Stimulated activated CD4-positive, alpha-beta T cell treated with anti-CD3 and anti-CD28 coated beads, TNF-alpha, amount 100 ng/mL, for 4 hours (primary cell): ENCODE measurements at regions not wholly inside any gene's neighbourhood (a gene's known extent, or its start where the extent isn't known, plus 50 kb on each side); places are given as distances from the start of the nearest gene placed in this dataset.

Experiments used
- DNase-seq, 3 experiments: peaks; one replicate each; pipeline ENCODE4 v3.0.0-alpha.2; 2020; ENCODE audit warnings: low read depth in 3 of 3

GRCh38 chr13:99860745-99861144 lies 110.8 kb downstream of the ZIC5 start:
- no peak for DNase-seq

- DNase-seq = peak in 2 of 3 experiments; percentile 2 to 6
Observed at GRCh38 chr13:99859178-99860177, 112.1 kb downstream of the ZIC5 start.

GRCh38 chr13:99857738-99858137 lies 113.8 kb downstream of the ZIC5 start:
- no peak for DNase-seq

GRCh38 chr13:99855526-99856420 lies 115.8 kb downstream of the ZIC5 start:
- no peak for DNase-seq

GRCh38 chr13:99854366-99854765 lies 117.2 kb downstream of the ZIC5 start:
- no peak for DNase-seq

GRCh38 chr13:99847318-99847750 lies 124.2 kb downstream of the ZIC5 start:
- no peak for DNase-seq

- DNase-seq = no peak
Observed at GRCh38 chr13:99845161-99845874, 126.2 kb downstream of the ZIC5 start.

GRCh38 chr13:99844421-99844820 lies 127.1 kb downstream of the ZIC5 start:
- DNase-seq = no peak

GRCh38 chr13:99843872-99844271 lies 127.7 kb downstream of the ZIC5 start:
- no peak for DNase-seq

GRCh38 chr13:99842405-99842804 lies 129.2 kb downstream of the ZIC5 start:
- DNase-seq = no peak

- DNase-seq = no peak
Observed at GRCh38 chr13:99836291-99836690, 135.3 kb downstream of the ZIC5 start.

- no peak for DNase-seq
Observed at GRCh38 chr13:99835442-99835841, 136.1 kb downstream of the ZIC5 start.

GRCh38 chr13:99834246-99834645 lies 137.3 kb downstream of the ZIC5 start:
- no peak for DNase-seq

- no peak for DNase-seq
Observed at GRCh38 chr13:99832347-99832746, 139.2 kb downstream of the ZIC5 start.

- no peak for DNase-seq
Observed at GRCh38 chr13:99830931-99831330, 140.6 kb downstream of the ZIC5 start.

GRCh38 chr13:99829593-99830239 lies 141.9 kb downstream of the ZIC5 start:
- DNase-seq = no peak

- no peak for DNase-seq
Observed at GRCh38 chr13:99829161-99829560, 142.4 kb downstream of the ZIC5 start.

- no peak for DNase-seq
Observed at GRCh38 chr13:99828735-99829134, 142.8 kb downstream of the ZIC5 start.

- no peak for DNase-seq
Observed at GRCh38 chr13:99828123-99828522, 143.4 kb downstream of the ZIC5 start.

GRCh38 chr13:99827011-99827772 lies 144.4 kb downstream of the ZIC5 start:
- DNase-seq = no peak
